ENCODE measurements at regions not wholly inside any gene's neighbourhood (a gene's known extent, or its start where the extent isn't known, plus 50 kb on each side); places are given as distances from the start of the nearest gene placed in this dataset.

DNA sequence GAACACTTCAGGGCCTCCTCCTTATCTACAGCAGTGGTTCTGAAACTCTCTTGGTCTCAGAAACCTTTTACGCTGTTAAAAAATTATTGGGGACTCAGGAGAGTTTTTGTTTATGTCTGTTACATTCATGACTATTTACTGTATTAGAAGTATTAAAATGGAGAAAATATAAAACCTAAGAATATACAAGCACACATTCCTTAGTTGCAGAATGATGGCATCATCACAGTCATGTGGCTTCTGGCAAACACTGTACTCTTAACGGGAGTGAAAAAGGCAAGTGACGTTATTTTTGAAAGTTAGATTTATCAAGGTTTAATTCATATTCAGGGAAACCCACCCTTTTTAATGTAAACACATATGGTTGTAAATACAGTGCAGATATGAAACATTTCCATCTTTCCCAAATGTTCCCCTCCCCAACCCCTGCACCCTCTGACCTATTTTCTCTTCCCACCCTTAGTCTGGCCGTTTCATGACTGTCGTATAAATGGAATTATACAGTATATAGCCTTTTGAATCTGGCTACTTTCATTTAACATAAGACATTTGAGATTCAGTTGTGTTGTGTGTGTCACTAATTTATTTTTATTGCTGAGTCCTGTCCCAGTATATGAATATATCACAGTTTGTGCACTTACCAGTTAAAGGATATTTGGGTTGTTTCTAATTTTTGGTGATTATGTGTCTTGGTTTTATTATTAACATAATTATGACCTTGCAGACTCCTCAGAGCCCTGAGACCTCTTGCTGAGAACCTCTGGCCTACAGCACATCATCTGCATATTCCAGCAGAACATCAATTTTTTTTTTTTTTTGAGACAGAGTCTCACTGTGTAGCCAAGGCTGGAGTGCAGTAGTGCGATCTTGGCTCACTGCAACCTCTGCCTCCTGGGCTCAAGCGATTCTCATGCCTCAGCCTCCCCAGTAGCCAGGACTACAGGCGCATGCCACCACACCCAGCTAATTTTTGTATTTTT is 457.0 kb downstream of the PCNX1 start:
- DNase-seq, result peak; percentile 20

DNA sequence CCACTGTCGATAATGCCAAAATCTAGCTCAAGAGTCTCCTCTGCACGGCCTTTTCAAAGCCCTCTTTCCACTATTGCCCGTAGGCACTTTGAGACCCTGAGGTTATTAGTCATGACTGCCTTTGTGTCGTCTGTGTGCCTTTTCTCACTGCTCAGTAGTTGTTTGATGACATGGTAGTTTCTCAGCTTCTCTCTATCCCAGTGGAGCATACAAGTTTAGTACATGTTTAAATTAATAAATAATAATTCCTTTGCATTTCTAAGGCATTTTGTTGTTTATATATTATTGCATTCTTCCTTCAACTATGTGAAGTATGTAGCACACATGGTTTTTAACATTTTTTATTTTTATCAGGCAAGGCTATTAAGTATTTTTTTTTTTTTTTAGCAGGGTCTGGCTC is 458.1 kb downstream of the PCNX1 start:
- DNase-seq, result no peak

DNA sequence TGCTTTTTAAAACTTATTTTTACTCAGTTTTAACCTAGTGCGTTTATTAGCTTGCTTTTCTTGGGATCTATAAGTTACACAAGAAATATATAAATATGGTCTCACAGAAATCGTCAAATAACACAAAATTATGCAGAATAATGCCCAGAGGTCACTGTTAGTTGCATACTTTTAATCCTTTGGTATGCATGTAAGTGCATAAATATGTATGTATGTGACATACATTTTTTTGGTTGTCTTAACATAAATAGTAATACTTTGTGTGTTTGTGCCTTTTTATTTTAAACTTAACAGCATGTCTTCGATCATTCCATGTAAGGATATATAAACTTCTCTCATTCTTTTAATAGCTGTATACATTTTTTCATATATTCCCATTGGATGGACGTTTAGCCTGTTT is 459.6 kb downstream of the PCNX1 start:
- no peak for DNase-seq

DNA sequence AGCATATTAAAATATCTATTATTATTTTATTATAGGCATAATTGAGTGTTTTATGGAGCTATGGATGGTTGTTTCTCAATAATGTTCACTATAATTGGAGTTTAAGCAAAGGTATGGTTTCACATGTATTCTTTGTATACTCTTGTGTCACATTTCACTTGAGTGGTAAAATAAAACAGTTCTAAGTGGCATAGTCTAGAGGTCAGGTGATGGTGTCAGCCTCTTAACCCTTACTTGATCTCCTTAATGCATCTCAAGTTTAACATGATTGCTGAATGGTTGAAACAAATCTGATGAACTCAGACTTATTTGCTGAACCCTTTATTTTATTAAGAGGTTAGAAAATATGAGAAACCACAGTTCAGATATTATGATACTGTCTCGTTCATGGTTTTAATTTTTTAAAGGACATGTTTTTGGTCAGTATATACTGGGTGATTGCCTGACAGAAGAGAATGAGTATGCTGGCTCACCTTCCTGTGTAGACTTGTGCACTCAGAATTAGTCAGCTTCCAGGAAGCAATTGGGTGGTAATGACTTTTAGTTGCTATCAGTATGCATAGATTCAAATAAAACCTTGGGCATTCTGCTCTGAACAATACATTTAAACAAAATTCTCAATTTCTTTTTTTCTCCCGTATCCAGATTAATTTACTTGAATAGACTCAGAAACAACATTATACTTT is 464.6 kb downstream of the PCNX1 start:
- DNase-seq, result no peak

DNA sequence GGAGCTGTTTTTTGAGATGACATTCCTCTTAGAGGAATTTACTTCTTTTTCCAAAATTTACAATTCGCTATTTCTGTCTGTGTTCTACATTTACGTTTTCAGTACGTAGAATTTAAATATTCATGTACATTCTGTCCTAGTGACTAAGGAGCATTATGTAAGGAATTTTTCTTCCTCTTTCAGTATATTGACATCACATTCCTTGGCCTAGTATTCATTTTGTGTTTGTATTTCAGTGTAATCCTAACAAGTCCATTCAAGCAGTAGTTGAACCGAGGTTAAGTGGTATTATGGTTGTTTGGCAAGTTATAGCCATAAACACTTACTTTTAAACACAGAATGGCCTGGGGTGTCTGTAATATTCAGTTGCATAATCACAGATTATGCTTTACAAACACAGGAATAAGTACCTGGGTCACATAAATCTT is 465.2 kb downstream of the PCNX1 start:
- DNase-seq, result no peak

DNA sequence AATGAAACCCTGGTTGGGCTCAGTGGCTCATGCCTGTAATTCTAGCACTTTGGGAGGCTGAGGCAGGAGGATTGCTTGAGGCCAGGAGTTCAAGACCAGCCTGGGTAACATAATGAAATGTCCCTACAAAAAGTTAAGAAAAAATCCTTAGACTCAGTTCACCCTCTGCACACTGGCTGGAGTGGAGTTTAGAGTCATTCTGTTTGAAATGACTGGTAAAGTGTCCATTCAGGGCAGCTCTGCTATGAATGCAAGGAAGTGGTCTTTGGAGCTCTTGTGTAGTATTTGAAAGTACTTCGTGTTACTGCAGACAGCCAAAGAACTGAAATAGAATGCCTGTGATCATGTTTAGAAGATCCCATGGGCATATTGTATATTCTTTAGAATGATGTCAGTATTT is 466.5 kb downstream of the PCNX1 start:
- DNase-seq, result no peak

DNA sequence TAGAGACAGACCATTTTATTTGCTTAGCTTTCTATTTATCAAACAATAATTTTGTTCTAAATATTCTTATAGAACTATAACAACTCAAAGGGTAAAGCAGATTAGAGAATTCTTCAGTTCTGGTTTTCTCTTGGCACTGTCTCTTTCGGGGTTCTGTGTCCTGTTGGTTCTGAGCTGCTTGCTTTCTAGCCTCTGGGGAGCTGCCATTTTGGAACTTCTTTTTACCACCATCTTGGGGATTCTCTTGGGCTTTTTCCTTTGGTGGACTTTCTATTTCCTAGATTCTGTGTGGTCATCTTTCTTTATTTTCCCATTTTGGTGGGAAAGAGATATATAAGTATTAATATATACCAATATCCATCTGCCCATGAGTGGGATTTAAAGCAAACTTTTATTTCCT is 467.7 kb downstream of the PCNX1 start:
- DNase-seq, result no peak

DNA sequence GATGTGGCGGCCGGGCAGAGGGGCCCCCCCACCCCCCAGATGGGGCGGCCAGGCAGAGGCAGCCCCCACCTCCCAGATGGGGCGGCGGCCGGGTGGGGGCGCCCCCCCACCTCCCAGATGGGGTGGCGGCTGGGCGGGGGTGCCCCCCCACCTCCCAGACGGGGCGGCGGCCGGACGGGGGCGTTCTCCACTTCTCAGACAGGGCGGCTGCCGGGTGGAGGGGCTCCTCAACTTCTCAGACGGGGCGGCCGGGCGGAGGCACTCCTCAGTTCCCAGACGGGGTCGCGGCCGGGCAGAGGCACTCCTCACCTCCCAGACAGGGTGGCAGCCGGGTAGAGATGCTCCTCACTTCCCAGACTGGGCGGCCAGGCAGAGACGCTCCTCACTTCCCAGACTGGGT is 469.8 kb downstream of the PCNX1 start:
- DNase-seq, result no peak

DNA sequence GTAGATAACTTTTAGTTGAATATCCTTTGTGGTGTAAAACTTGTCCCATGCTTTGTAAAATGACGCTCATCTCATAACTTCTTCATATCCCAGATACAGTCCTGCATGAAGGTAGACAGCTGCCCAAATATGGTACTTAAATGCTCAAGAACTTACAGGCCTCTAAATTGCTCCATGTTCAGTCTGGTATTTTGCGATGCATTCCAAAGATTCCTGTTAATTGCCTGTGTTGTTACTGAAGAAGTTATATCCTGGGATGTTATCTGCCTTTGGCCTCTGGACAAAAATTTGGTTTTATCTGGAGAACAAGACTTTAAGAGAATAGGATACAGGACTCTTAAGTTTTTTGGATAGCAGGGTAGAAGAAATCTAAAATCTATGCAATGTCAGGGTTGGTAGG is 473.0 kb downstream of the PCNX1 start:
- no peak for DNase-seq

DNA sequence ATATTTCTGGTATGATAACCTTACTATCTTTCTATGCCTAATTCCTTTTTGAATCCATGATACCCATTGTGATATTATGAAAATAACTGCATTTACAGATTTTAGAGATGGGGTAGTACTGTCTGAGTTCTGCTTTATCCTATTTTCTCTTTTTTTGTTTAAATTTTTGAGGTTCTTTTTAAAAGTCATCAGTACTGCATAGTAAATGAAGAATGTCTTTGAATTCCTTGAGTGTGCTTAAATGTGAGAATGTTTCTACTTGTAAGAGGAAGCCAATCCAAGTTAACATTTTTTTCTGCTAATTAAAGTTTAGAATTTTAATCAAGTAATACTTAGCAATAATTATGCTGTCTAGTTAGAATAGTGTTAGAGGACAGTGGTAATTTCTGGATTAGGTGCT is 474.6 kb downstream of the PCNX1 start:
- DNase-seq, result no peak

DNA sequence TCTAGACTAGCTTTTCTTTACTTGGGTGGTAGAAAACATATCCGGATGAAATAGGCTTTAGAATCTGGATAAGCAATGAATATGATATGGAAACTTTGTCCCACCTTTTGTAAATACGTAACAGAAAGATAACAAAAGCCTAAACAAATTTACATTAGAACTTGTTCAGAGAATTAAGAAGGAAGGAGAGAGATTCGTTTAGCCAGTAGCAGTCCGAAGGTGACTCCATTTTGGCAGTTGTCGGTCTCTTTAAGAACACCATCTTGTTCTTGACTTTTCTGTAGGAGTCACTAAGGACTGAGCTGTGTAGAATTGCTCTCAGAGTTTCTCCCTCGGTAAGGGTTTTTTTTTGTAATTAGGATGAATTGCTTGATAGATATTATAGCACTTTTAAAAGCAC is 475.1 kb downstream of the PCNX1 start:
- no peak for DNase-seq

DNA sequence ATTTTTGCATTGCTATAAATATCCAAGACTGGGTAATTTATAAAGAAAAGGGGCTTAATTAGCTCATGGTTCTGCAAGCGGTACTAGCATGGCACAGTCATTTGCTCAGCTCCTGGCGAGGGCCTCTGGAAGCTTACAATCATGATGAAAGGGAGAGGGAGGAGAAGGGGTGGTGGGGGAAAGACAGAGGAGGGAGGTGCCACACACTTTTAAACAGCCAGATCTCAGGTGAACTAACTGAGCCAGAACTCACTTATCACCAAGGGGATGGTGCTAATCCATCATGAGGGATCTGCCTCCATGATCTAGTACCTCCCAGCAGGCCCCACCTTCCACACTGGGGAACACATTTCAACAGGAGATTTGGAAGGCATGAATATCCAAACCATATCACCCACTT is 476.3 kb downstream of the PCNX1 start:
- DNase-seq, result no peak

DNA sequence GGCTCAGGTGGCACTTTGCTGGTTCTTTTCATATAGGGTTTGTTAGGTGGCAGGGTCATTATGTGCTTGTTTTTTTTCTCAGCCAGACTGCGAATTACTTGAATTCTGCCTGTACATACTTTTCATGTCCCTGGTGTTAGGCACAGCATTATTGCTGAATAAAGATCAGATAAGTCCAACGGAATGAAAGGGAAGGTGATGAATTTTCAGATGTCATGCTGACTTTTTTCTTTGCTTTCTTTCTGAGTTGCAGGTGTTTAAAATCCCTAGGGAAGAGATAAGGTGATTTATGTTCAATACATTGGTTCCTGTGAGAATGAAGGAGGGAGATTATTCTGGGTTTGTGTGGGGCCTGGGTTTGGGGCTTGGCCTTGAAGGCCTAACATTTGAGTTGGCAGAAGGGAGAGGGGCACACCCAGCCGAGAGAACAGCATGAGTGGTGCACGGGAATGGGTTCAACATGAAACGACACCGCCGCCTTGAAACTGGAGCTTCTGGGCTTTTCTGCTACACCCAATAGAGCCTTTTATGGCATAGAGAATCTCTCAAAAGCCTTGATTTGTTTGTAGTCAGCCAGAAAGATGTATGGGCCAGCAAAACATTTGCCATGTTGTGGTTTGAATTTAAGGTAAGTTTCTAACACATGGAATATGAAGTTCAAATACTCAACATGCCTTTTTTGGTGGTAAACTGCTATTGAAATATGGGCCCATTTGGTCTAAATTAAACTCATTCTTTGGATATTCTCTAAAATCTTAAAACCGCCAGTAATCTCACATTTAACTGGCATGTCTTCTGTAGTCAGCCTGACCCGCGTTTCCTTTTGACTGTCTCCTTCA is 477.0 kb downstream of the PCNX1 start:
- DNase-seq, result no peak

DNA sequence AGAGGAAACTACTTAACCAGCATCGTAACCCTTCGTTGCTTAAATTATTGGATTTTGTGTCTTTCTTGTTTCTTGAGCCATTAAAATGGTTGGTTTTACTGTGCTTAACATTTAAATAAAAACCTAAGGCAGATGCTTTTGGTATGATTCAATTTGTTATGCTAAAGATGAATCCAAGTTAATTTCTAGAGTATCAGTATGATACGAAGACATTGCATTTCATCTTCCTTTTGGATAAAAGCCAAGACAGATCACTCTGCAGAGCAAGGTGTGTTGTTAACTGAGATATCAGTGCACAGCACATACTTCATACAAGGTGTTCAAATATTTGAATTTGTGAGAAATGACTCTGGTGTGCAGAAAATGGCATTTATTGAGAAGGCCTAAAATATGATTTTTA is 480.5 kb downstream of the PCNX1 start:
- DNase-seq, result no peak

DNA sequence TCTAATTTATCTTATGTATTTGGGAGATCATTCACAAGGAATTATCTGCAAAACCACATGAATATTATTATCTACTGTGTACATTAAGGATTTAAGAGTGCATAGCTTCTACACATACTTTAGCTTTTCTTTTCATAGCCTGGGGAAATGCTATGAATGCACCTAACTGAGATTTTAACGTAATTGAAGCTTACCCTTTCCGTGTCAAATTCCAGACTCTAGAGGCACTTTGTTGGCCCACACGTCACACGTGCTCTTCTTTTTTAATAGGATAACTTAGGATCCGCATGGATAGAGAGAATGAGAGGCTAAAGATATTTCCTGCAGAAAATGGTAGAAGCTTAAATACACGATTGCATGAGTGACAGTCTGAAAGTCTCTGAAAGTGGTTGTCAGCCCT is 481.1 kb downstream of the PCNX1 start:
- DNase-seq, result no peak

DNA sequence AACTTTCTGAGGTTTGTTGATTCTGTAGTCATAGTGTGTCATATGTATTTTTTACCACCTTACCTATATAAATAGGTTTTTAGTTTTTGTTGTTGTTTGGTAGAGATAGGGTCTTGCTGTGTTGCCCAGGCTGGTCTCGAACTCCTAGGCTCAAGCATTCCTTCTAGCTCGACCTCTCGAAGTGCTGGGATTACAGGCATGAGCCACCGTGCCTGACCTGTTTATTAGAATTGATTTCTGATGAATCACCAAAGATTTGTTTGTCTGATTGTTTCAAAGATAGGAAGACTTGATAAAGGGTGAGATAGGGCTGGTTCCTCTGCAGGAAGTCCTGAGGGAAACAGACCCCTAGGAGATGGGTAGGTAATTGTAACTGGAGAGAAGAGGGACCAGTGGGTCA is 481.6 kb downstream of the PCNX1 start:
- no peak for DNase-seq

DNA sequence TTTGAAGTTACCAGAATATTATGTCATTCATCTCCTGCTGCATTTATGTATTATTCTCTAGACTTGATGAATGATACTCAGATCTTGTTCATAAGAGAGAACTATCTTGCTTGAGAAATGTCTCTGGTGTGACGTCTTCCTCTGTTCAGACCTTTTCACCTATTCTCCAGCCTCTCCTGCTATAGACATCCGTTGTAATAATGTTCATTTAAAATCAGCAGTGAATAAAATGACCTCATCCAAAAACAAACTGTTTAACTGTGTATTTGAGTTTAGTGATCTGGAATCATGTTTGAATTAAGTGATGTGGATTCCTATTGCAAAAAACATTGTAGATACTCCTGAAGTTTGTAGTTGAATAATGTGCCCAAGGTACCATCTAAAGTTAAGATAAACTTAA is 487.1 kb downstream of the PCNX1 start:
- DNase-seq, result no peak

DNA sequence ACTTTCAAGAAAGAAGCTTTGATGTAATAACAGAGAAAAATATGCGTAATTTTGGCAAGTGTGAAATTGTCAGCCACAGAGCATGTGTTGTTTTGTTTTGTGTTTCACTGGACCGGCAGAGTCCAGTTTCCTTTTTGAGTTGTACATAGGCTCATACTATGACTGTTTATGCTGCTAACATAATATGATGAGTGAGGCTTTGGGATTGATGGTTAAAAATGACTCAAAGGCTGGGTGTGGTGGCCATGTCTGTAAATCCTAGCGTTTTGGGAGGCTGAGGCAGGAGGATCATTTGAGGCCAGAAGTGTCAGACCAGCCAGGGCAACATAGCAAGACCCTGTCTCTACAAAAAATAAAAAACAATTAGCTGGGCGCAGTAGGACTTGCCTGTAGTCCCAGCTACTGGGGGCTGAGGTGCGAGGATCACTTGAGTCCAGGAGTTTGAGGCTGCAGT is 487.9 kb downstream of the PCNX1 start:
- DNase-seq, result no peak

DNA sequence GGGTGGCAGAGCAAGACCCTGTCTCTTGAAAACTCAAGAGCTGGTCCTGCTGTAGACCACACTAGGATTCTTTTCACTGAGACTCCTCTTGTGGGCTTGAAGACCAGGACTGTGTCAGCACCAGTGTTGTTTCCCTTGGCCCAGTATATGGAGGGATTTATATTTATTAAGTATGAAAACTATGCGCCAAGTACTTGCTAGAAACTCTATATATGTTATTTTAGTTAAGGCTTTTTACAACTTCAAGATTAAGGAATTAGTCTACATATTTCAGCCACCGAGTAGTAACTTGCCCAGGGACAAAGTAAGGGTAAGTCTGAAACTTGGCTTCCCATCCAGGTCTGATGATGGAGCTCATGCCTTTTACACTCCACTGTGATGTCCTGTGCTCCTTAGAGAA is 488.4 kb downstream of the PCNX1 start:
- DNase-seq, result no peak

DNA sequence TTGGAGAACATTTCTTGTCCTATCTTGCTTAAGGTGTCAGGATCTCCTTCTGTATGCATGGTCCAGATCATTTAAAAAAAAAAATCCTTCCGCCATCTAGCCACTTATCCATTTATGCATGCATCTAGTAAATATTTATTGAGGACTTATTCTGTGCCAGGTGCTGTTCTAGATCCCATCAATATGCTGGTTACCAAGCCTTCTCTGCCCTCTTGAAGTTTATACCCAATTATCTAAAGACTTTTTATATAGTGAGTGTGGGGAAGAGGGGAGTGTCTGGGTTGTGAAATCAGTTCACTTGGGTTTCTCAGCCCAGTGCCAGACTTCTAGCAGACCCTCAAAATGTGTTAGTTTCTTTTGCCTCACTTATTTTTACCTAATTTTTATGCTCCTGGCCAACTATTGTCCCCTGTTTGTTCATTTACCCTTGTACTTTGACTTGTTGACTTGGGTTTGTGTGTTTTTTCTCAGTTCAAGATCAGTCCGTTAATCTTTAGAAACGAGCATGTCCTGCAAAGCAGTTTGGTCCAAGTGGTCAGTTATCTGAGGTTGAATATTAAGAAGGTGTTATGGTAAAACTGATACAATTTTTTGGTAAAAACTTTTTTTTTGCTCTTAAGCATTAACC is 488.9 kb downstream of the PCNX1 start:
- DNase-seq, result no peak

DNA sequence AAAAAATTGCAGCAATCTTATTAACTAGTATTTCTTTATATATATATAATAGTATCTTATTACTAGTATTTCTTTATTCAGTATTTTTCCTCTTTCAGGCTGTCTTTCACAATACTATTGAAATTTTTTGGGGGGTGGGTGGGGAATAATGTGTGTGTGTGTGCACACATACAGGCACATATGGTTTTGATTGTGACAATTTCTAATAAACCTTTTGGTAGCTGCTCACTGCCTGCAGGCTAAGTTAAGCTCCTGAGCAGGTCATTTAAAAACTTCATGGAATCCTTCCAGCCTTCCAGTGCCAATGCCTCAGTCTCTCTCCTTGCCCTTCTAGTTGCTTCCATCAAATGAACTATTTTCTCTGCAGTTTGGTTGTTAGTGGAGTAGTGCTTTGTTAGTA is 490.1 kb downstream of the PCNX1 start:
- no peak for DNase-seq

DNA sequence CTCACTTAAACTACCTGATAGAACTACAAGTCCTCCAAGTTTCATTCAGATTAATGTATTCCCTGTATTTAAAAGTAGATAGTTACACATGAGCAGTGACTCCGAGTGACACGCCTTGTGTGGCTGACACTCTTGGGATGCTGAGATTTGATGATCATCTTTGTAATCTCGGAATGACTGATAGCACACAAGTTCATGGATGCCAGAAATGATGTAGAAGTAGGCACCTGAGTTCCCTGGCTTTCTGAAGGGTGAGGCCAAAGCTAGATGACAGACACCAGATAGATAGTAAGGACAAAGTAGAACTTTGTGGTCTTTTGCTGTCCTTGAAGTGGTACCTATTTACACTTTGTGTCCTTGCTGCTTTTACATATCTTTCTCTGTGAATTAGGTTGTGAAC is 491.2 kb downstream of the PCNX1 start:
- no peak for DNase-seq

DNA sequence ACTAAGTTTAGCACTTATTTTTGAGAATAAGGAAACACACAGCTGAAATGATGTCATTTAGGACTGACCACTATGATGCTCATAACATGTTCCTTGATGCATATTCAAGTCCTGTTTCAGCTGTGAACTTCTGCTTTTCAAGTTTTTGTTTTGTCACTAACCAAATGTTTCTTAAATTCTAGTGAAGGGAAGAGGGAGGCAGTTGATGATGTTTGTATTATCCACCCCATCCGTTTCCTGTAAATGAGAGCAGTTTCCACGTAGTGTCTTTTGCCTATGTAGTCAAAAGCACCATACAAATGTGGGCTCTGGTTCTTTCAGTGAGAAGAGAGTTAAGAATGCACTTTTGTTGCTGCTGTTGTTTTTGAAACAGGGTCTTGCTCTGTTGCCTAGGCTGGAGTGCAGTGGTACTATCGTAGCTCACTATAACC is 491.8 kb downstream of the PCNX1 start:
- peak; percentile 16 for DNase-seq

Measured in hindlimb muscle (tissue), 1 donor.